ENCODE measurements at regions not wholly inside any gene's neighbourhood (a gene's known extent, or its start where the extent isn't known, plus 50 kb on each side); places are given as distances from the start of the nearest gene placed in this dataset.

- H3T11ph ChIP-seq (ENCODE audit: low read length): no peak overlapping the region
These were observed 62.8 kb upstream of the GATA2 start for GRCh38 chr3:128555841-128556240.

More at GRCh38 chr3:128555841-128556240, 62.8 kb upstream of the GATA2 start:
- Histone ChIP-seq H2BK5ac (ENCODE audit: insufficient read length, low read length) (no peak overlapping the region), H3K18ac (ENCODE audit: insufficient read length, low read depth, low read length) (no peak overlapping the region), H3K4ac (ENCODE audit: low read depth, low read length) (no peak overlapping the region), H3K79me2 (ENCODE audit: insufficient read depth, low read length) (no peaks in the 10 kb centered on the region; the same call in 1 of the 2 replicates), H3K9ac (ENCODE audit: extremely low read depth, insufficient read length, low read length) (no peak overlapping the region), H3K56ac (ENCODE audit: insufficient read length, low read depth, low read length) (no peak overlapping the region), H4K91ac (ENCODE audit: insufficient read length, low read depth, low read length) (no peak overlapping the region), H3K14ac (ENCODE audit: insufficient read depth, low read length) (no peak overlapping the region), H4K5ac (ENCODE audit: insufficient read length, low read depth, low read length) (no peak overlapping the region), H2BK15ac (ENCODE audit: low read depth, low read length) (no peak overlapping the region), H3K4me1 (ENCODE audit: insufficient read depth, low read length) (no peaks in the 10 kb centered on the region; the same call in 1 of the 2 replicates), H2BK12ac (ENCODE audit: insufficient read length, low read depth, low read length) (no peak overlapping the region), H2AK5ac (ENCODE audit: insufficient read length, low read length) (no peak overlapping the region), H4K20me1 (ENCODE audit: control insufficient read depth, insufficient read depth, insufficient read length) (no peaks in the 10 kb centered on the region), H3K27me3 (ENCODE audit: insufficient read depth, low read length) (no peaks in the 10 kb centered on the region; the same call in 1 of the 2 replicates), H3K23ac (ENCODE audit: insufficient read length, low read depth, low read length) (no peak overlapping the region), H3K79me1 (ENCODE audit: insufficient read depth, low read depth, low read length, poor library complexity, severe bottlenecking) (no peaks in the 10 kb centered on the region), H2BK20ac (ENCODE audit: low read depth, low read length, poor library complexity, severe bottlenecking) (no peak overlapping the region), H3K23me2 (ENCODE audit: insufficient read length, low read depth, low read length, poor library complexity, severe bottlenecking) (no peaks in the 10 kb centered on the region), H2AFZ (ENCODE audit: low read length) (no peak overlapping the region), H3K4me2 (ENCODE audit: insufficient read depth, insufficient read length, low read length) (no peak overlapping the region), H4K8ac (replicated peaks; ENCODE audit: insufficient read length, low read depth, low read length) (no peak overlapping the region), H3K9me3 (ENCODE audit: control insufficient read depth, low read depth, low read length) (no peaks in the 10 kb centered on the region), H3K27ac (ENCODE audit: insufficient read length, low read depth, low read length) (no peak overlapping the region), H2BK120ac (ENCODE audit: low read depth, low read length, poor library complexity, severe bottlenecking) (no peak overlapping the region)
- no peak for TF ChIP-seq CTCF (conservative IDR thresholded peaks at IDR 0.05)
- H3K9me3 Mint-ChIP-seq: no peaks in the 10 kb centered on the region; a peak in 2 of 5 replicates
- peaks cover 26% of the 10 kb centered on the region for H3K27me3 Mint-ChIP-seq (ENCODE audit: low read depth)
- WGBS (ENCODE audit: extremely low coverage, insufficient read length, low lambda C conversion rate): no CpG with 5 or more reads among the region's 17 CpGs
- no peak overlapping the region for H3K27ac Mint-ChIP-seq
- peaks cover 9 to 13% of the 10 kb centered on the region in 2 experiments for H3K4me1 Mint-ChIP-seq
- no peak overlapping the region for H3K4me3 Mint-ChIP-seq
- no peaks in the 10 kb centered on the region for H3K36me3 Mint-ChIP-seq (ENCODE audit: insufficient read depth in 1 of 3, low read depth in 3 of 3)
- DNase-seq: no peak

Data from H9 (cell line).